Heart left ventricle (tissue), 16 donors: ENCODE measurements at regions not wholly inside any gene's neighbourhood (a gene's known extent, or its start where the extent isn't known, plus 50 kb on each side); places are given as distances from the start of the nearest gene placed in this dataset.

ENCODE experiments used
- ATAC-seq, 4 donors: fragments of 200-7000 bp; cut with Tn5 transposase; one replicate each; pipeline ENCODE4 v1.9.1; 2020 to 2022; ENCODE audit warnings: moderate library complexity in 4 of 4, mild to moderate bottlenecking in 3 of 4, moderate number of reproducible peaks in 1 of 4
- DNase-seq, 5 donors: peaks; one replicate each; pipeline ENCODE4 v3.0.0-alpha.2; 2020
- H3K27ac ChIP-seq, 12 donors: fragments of 200-600 bp; sonication (generic) in 4 of 12; one replicate each; pipeline versions ENCODE4 v1.5.0 to v1.8.0; 2016 to 2022; ENCODE audit warnings: mild to moderate bottlenecking in 2 of 12
- H3K27me3 ChIP-seq, 9 donors: fragments of 200-600 bp; sonication (generic) in 2 of 9; one replicate each; pipeline versions ENCODE4 v1.5.1 to v1.8.0; 2016 to 2022; ENCODE audit warnings: mild to moderate bottlenecking in 3 of 9
- H3K36me3 ChIP-seq, 9 donors: fragments of 200-600 bp; sonication (generic) in 2 of 9; one replicate each; pipeline versions ENCODE4 v1.5.0 to v1.8.0; 2018 to 2022; ENCODE audit warnings: mild to moderate bottlenecking in 2 of 9
- H3K4me1 ChIP-seq, 12 donors: fragments of 200-600 bp; sonication (generic) in 4 of 12; one replicate each; pipeline versions ENCODE4 v1.5.0 to v1.8.0; 2016 to 2022; ENCODE audit warnings: mild to moderate bottlenecking in 3 of 12
- H3K4me3 ChIP-seq, 12 donors: fragments of 200-600 bp; sonication (generic) in 4 of 12; one replicate each; pipeline versions ENCODE4 v1.5.0 to v1.8.0; 2017 to 2022; ENCODE audit warnings: mild to moderate bottlenecking in 9 of 12, moderate library complexity in 4 of 12
- H3K9me3 ChIP-seq, 12 donors: fragments of 200-600 bp; sonication (generic) in 4 of 12; one replicate each; pipeline versions ENCODE4 v1.5.0 to v1.8.0; 2016 to 2022; ENCODE audit warnings: mild to moderate bottlenecking in 1 of 12
- CTCF ChIP-seq, 12 donors: fragments of 200-600 bp; sonication (generic) in 4 of 12; IDR thresholded peaks; one replicate each; pipeline versions ENCODE4 v1.5.0 to v1.8.0; 2018 to 2022; ENCODE audit warnings: antibody characterized with exemption in 12 of 12, mild to moderate bottlenecking in 5 of 12
- POLR2A ChIP-seq, 2 donors: fragments of 450-650 bp; IDR thresholded peaks; one replicate each; pipeline ENCODE4 v1.6.1; 2017; ENCODE audit warnings: antibody characterized with exemption in 2 of 2, mild to moderate bottlenecking in 2 of 2, moderate library complexity in 2 of 2
- WGBS, 4 donors: extraction: QIAGEN DNeasy Blood & Tissue Kit in 2 of 4; methylation state at CpG; one replicate each; pipeline versions ENCODE4 v1.1.5 to v1.1.7; 2013 to 2018; 5-methylcytosine and 5-hydroxymethylcytosine counted together
- intact Hi-C, 10 donors: fragments of 100-400 bp; cut with DNase I; formaldehyde crosslinking; loops; one replicate each; pipeline versions ENCODE4 v1.11.1 to v1.14.2; 2022
- donor health status: ischemic (EF 13 %, LVEDD 7.1; RV severe dilation, severe dysfunction).
- donor health status: healthy with polysubstance abuse.
- donor health status: DM: no; HTN: yes; CAD: no.
- donor health status: DM: no; HTN: no; CAD: no.
- donor health status: ischemic (EF 25% LVEDD 6.9; RV normal size, moderate dysfunction).
- donor health status: ischemic (EF 25% LVEDD 5.7; RV mildly dilated, moderate dysfunction).
- donor health status: healthy.
- donor health status: DM: yes; HTN: yes; CAD: no.
- donor health status: ischemic (EF 35%, LVEDD 5.7; RV mildly dilated, moderate dysfunction).
- donor health status: nonischemic (EF 11% LVEDD 7.7; RV severe dilation, severe dysfunction).
- donor health status: DM: yes; HTN: yes; CAD: no.
- donor health status: PGD.
- donor health status: ischemic (EF 29% LVEDD 5.4; RV normal size, mild dysfunction).
- donor health status: nonischemic (EF 23%, LVEDD 6.1; RV moderate dilation, normal function).

- Histone ChIP-seq H3K36me3 (no peaks in the 10 kb centered on the region), H3K4me3 (no peak overlapping the region), H3K9me3 (no peaks in the 10 kb centered on the region), H3K27me3 (no peaks in the 10 kb centered on the region), H3K27ac (no peak overlapping the region), H3K4me1 (no peaks in the 10 kb centered on the region)
- DNase-seq: no peak
- ATAC-seq: no peak
- 74 to 100% (median 80%) methylated on average over 1 of the region's 1 CpG for WGBS, 4 donors
- intact Hi-C loops: no loop called here
- TF ChIP-seq CTCF (IDR thresholded peaks at IDR 0.05) (no peak), POLR2A (IDR thresholded peaks at IDR 0.05) (no peak)
Observed at GRCh38 chr3:117743993-117744392, 1034.4 kb downstream of the TUSC7 start.

DNA sequence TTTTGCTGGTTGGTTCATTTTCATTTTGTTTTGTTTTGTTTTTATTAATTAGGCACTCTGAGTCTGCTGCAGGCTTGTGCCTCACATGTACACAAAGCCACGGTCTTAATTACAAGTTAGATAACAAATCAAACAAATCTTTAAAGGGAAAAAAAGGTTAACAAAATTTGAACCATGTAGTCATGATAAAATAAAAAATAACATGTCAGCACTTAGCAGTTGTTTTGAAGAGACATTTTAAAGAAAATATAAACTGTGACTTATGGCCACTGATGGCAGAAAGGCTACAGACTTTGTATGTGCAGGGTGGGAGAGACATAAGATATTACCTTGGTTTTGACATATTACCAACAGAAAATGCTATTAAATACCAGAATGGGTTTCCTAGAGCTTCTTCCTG, 1035.4 kb downstream of the TUSC7 start:
- 47 to 70% (median 54%) methylated on average over 1 of the region's 1 CpG for WGBS, 4 donors
- intact Hi-C loops: no loop called here
- no peaks in the 10 kb centered on the region for H3K9me3 ChIP-seq
- DNase-seq (no peak), ATAC-seq (no peak)
- TF ChIP-seq POLR2A (IDR thresholded peaks at IDR 0.05): no peak
- TF ChIP-seq CTCF (IDR thresholded peaks at IDR 0.05): no peak
- H3K36me3 ChIP-seq: no peaks in the 10 kb centered on the region
- H3K27ac ChIP-seq: no peak overlapping the region
- H3K4me1 ChIP-seq: no peaks in the 10 kb centered on the region
- H3K27me3 ChIP-seq: no peaks in the 10 kb centered on the region
- H3K4me3 ChIP-seq: no peak overlapping the region

DNA sequence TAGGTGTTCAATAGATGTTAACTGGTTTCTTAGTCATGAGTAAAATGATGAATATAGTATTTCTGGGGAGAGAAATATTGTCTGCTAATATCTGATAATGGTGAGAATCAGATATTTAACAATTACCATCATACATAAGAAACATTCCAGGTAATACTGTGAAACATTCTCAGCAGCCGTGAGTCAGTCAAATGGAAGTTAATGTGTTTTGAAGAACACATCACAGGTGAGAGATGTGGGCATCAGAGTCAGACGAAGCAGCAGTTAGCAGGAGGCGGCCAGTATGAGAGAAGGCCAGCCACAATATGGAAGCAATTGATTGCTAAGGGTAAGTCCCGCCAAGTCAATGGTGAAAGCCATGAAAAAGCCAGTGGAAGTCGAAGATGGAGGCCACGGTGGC, 1035.9 kb downstream of the TUSC7 start:
- H3K27ac ChIP-seq: no peak overlapping the region
- no peaks in the 10 kb centered on the region for H3K27me3 ChIP-seq
- no peaks in the 10 kb centered on the region for H3K4me1 ChIP-seq
- intact Hi-C loops: no loop called here
- ATAC-seq: no peak
- H3K9me3 ChIP-seq: no peaks in the 10 kb centered on the region
- 82 to 91% (median 87%) methylated on average over 6 of the region's 6 CpGs for WGBS, 4 donors
- DNase-seq: no peak
- no peak for TF ChIP-seq POLR2A (IDR thresholded peaks at IDR 0.05)
- no peak for TF ChIP-seq CTCF (IDR thresholded peaks at IDR 0.05)
- no peaks in the 10 kb centered on the region for H3K36me3 ChIP-seq
- no peak overlapping the region for H3K4me3 ChIP-seq

DNA sequence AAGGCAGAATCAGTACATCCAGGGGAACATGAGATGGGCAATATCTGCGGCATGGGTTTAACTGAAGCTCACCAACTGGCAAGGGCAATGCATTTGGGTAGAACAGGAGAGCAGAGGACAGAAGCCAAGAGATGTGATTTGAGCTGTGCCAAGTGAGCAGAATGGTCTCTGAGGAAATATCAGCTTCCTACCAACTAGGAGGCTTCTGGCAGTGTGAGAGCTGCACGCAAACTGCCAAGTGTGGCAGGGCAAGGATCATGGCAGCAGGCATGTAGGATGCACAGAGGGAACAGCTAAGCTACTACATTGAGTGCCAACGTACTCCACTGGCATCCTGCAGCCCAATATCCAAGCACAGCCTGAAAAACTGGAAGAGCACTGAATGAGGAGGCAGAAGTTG, 1036.5 kb downstream of the TUSC7 start:
- no peaks in the 10 kb centered on the region for H3K27me3 ChIP-seq
- TF ChIP-seq POLR2A (IDR thresholded peaks at IDR 0.05): no peak
- TF ChIP-seq CTCF (IDR thresholded peaks at IDR 0.05): no peak
- 64 to 89% (median 79%) methylated on average over 3 of the region's 3 CpGs for WGBS, 4 donors
- ATAC-seq (no peak), DNase-seq (no peak)
- H3K4me1 ChIP-seq: no peaks in the 10 kb centered on the region
- no peaks in the 10 kb centered on the region for H3K36me3 ChIP-seq
- H3K9me3 ChIP-seq: no peaks in the 10 kb centered on the region
- intact Hi-C loops: no loop called here
- no peak overlapping the region for H3K4me3 ChIP-seq
- H3K27ac ChIP-seq: no peak overlapping the region
